Mucosa of rectum (tissue), 2 donors: ENCODE measurements at regions not wholly inside any gene's neighbourhood (a gene's known extent, or its start where the extent isn't known, plus 50 kb on each side); places are given as distances from the start of the nearest gene placed in this dataset.

Experiments used
- H3K27ac ChIP-seq, 2 donors: one replicate each; pipeline ENCODE4 v1.7.0; 2013; ENCODE audit warnings: inconsistent platforms in 2 of 2, low read depth in 2 of 2, low read length in 2 of 2
- H3K27me3 ChIP-seq, 2 donors: one replicate each; pipeline ENCODE4 v1.7.0; 2013; ENCODE audit warnings: low read length in 2 of 2; ENCODE audit not compliant: control insufficient read depth in 2 of 2, insufficient read depth in 2 of 2
- H3K36me3 ChIP-seq, 2 donors: one replicate each; pipeline ENCODE4 v1.7.0; 2013; ENCODE audit warnings: low read length in 2 of 2; ENCODE audit not compliant: control insufficient read depth in 2 of 2, insufficient read depth in 2 of 2
- H3K4me1 ChIP-seq, 2 donors: one replicate each; pipeline ENCODE4 v1.7.0; 2013; ENCODE audit warnings: low read length in 2 of 2, mild to moderate bottlenecking in 1 of 2; ENCODE audit not compliant: control insufficient read depth in 2 of 2, insufficient read depth in 2 of 2
- H3K4me3 ChIP-seq, 2 donors: one replicate each; pipeline ENCODE4 v1.7.0; 2013; ENCODE audit warnings: low read length in 2 of 2
- H3K9ac ChIP-seq, 2 donors: one replicate each; pipeline ENCODE4 v1.7.0; 2013; ENCODE audit warnings: low read length in 2 of 2, low read depth in 1 of 2, mild to moderate bottlenecking in 1 of 2
- H3K9me3 ChIP-seq, 2 donors: one replicate each; pipeline ENCODE4 v1.7.0; 2013; ENCODE audit warnings: low read length in 2 of 2; ENCODE audit not compliant: control insufficient read depth in 2 of 2
- donor health status: healthy.
- donor health status: Normal muscosa, but diverticular disease.

- Histone ChIP-seq H3K4me3 (no peak overlapping the region), H3K9ac (no peak overlapping the region), H3K9me3 (peaks cover 3 to 6% of the 10 kb centered on the region in 2 donors), H3K27me3 (no peaks in the 10 kb centered on the region), H3K4me1 (no peaks in the 10 kb centered on the region), H3K36me3 (no peaks in the 10 kb centered on the region), H3K27ac (no peak overlapping the region)
These were observed 237.7 kb upstream of the CDH9 start for GRCh38 chr5:27276119-27276518.

GRCh38 chr5:27275345-27275744 lies 237.0 kb upstream of the CDH9 start:
- no peak overlapping the region for H3K4me3 ChIP-seq
- peaks cover 3 to 6% of the 10 kb centered on the region in 2 donors for H3K9me3 ChIP-seq
- H3K27me3 ChIP-seq = no peaks in the 10 kb centered on the region
- no peak overlapping the region for H3K9ac ChIP-seq
- no peaks in the 10 kb centered on the region for H3K4me1 ChIP-seq
- no peak overlapping the region for H3K27ac ChIP-seq
- no peaks in the 10 kb centered on the region for H3K36me3 ChIP-seq

GRCh38 chr5:27269766-27270165 lies 231.4 kb upstream of the CDH9 start:
- Histone ChIP-seq H3K27ac (no peak overlapping the region), H3K27me3 (no peaks in the 10 kb centered on the region), H3K9ac (no peak overlapping the region), H3K9me3 (no peaks in the 10 kb centered on the region), H3K36me3 (no peaks in the 10 kb centered on the region), H3K4me1 (no peaks in the 10 kb centered on the region), H3K4me3 (no peak overlapping the region)

- no peaks in the 10 kb centered on the region for H3K4me1 ChIP-seq
- H3K27me3 ChIP-seq = no peaks in the 10 kb centered on the region
- no peak overlapping the region for H3K9ac ChIP-seq
- no peak overlapping the region for H3K4me3 ChIP-seq
- H3K36me3 ChIP-seq = no peaks in the 10 kb centered on the region
- no peak overlapping the region for H3K27ac ChIP-seq
- peaks cover 0 to 4% of the 10 kb centered on the region in 2 donors for H3K9me3 ChIP-seq
These were observed 228.9 kb upstream of the CDH9 start for GRCh38 chr5:27267209-27267824.

- Histone ChIP-seq H3K27ac (no peak overlapping the region), H3K27me3 (no peaks in the 10 kb centered on the region), H3K36me3 (no peaks in the 10 kb centered on the region), H3K9me3 (peaks cover 0 to 4% of the 10 kb centered on the region in 2 donors), H3K9ac (no peak overlapping the region), H3K4me1 (no peaks in the 10 kb centered on the region), H3K4me3 (no peak overlapping the region)
These were observed 227.8 kb upstream of the CDH9 start for GRCh38 chr5:27266184-27266583.

- no peaks in the 10 kb centered on the region for H3K27me3 ChIP-seq
- no peak overlapping the region for H3K4me3 ChIP-seq
- no peak overlapping the region for H3K9ac ChIP-seq
- H3K4me1 ChIP-seq = no peaks in the 10 kb centered on the region
- no peaks in the 10 kb centered on the region for H3K36me3 ChIP-seq
- H3K9me3 ChIP-seq = no peaks in the 10 kb centered on the region
- H3K27ac ChIP-seq = no peak overlapping the region
These were observed 219.3 kb upstream of the CDH9 start for GRCh38 chr5:27257696-27258095.

GRCh38 chr5:27252911-27253310 lies 214.5 kb upstream of the CDH9 start:
- Histone ChIP-seq H3K9me3 (no peaks in the 10 kb centered on the region), H3K27ac (no peak overlapping the region), H3K36me3 (no peaks in the 10 kb centered on the region), H3K27me3 (no peaks in the 10 kb centered on the region), H3K4me3 (no peak overlapping the region), H3K9ac (no peak overlapping the region), H3K4me1 (no peaks in the 10 kb centered on the region)

- H3K4me1 ChIP-seq = no peaks in the 10 kb centered on the region
- H3K9ac ChIP-seq = no peak overlapping the region
- no peak overlapping the region for H3K27ac ChIP-seq
- no peaks in the 10 kb centered on the region for H3K36me3 ChIP-seq
- no peaks in the 10 kb centered on the region for H3K9me3 ChIP-seq
- no peak overlapping the region for H3K4me3 ChIP-seq
- H3K27me3 ChIP-seq = no peaks in the 10 kb centered on the region
These were observed 203.9 kb upstream of the CDH9 start for GRCh38 chr5:27242258-27242626.

- Histone ChIP-seq H3K27me3 (no peaks in the 10 kb centered on the region), H3K36me3 (no peaks in the 10 kb centered on the region), H3K4me1 (no peaks in the 10 kb centered on the region), H3K9ac (no peak overlapping the region), H3K4me3 (no peak overlapping the region), H3K27ac (no peak overlapping the region), H3K9me3 (no peaks in the 10 kb centered on the region)
These were observed 203.3 kb upstream of the CDH9 start for GRCh38 chr5:27241564-27242257.

GRCh38 chr5:27240791-27241190 lies 202.4 kb upstream of the CDH9 start:
- Histone ChIP-seq H3K27me3 (no peaks in the 10 kb centered on the region), H3K27ac (no peak overlapping the region), H3K36me3 (no peaks in the 10 kb centered on the region), H3K4me3 (no peak overlapping the region), H3K4me1 (no peaks in the 10 kb centered on the region), H3K9ac (no peak overlapping the region), H3K9me3 (no peaks in the 10 kb centered on the region)
